ENCODE measurements at regions not wholly inside any gene's neighbourhood (a gene's known extent, or its start where the extent isn't known, plus 50 kb on each side); places are given as distances from the start of the nearest gene placed in this dataset.

GRCh38 chr5:166166071-166166470, 2125.4 kb upstream of the WWC1 start:
- TF ChIP-seq CTCF (IDR thresholded peaks at IDR 0.05; ENCODE audit: low read depth, low read length) = no peak
- Histone ChIP-seq H3K36me3 (no peaks in the 10 kb centered on the region), H3K27ac (no peak overlapping the region), H3K4me1 (ENCODE audit: low read depth) (no peaks in the 10 kb centered on the region), H3K4me3 (no peak overlapping the region), H3K27me3 (no peaks in the 10 kb centered on the region), H3K9me3 (ENCODE audit: low read depth) (no peaks in the 10 kb centered on the region)
- no peak for DNase-seq (ENCODE audit: low read depth in 1 of 2, low spot score in 1 of 2)

GRCh38 chr5:166172597-166172996, 2118.8 kb upstream of the WWC1 start:
- no peak for DNase-seq (ENCODE audit: low read depth in 1 of 2, low spot score in 1 of 2)
- Histone ChIP-seq H3K27me3 (no peaks in the 10 kb centered on the region), H3K9me3 (ENCODE audit: low read depth) (no peaks in the 10 kb centered on the region), H3K27ac (no peak overlapping the region), H3K4me1 (ENCODE audit: low read depth) (no peaks in the 10 kb centered on the region), H3K36me3 (no peaks in the 10 kb centered on the region), H3K4me3 (no peak overlapping the region)
- no peak for TF ChIP-seq CTCF (IDR thresholded peaks at IDR 0.05; ENCODE audit: low read depth, low read length)

- H3K27me3 ChIP-seq = no peaks in the 10 kb centered on the region
Observed at GRCh38 chr5:166178411-166179080, 2112.9 kb upstream of the WWC1 start.

GRCh38 chr5:166185185-166185584, 2106.3 kb upstream of the WWC1 start:
- Histone ChIP-seq H3K4me3 (no peak overlapping the region), H3K4me1 (ENCODE audit: low read depth) (no peaks in the 10 kb centered on the region), H3K36me3 (no peaks in the 10 kb centered on the region), H3K27ac (no peak overlapping the region), H3K27me3 (no peaks in the 10 kb centered on the region), H3K9me3 (ENCODE audit: low read depth) (no peaks in the 10 kb centered on the region)
- TF ChIP-seq CTCF (IDR thresholded peaks at IDR 0.05; ENCODE audit: low read depth, low read length) = no peak
- no peak for DNase-seq (ENCODE audit: low read depth in 1 of 2, low spot score in 1 of 2)

More at GRCh38 chr5:166178411-166179080, 2112.9 kb upstream of the WWC1 start:
- no peaks in the 10 kb centered on the region for H3K9me3 ChIP-seq (ENCODE audit: low read depth)
- H3K4me1 ChIP-seq (ENCODE audit: low read depth) = no peaks in the 10 kb centered on the region
- no peaks in the 10 kb centered on the region for H3K36me3 ChIP-seq
- TF ChIP-seq CTCF (IDR thresholded peaks at IDR 0.05; ENCODE audit: low read depth, low read length) = no peak
- H3K27ac ChIP-seq = no peak overlapping the region
- no peak overlapping the region for H3K4me3 ChIP-seq
- DNase-seq (ENCODE audit: low read depth in 1 of 2, low spot score in 1 of 2) = peak in 1 of 2 donors; percentile 0

GRCh38 chr5:166188501-166189325, 2102.7 kb upstream of the WWC1 start:
- no peak for TF ChIP-seq CTCF (IDR thresholded peaks at IDR 0.05; ENCODE audit: low read depth, low read length)
- H3K36me3 ChIP-seq = no peaks in the 10 kb centered on the region
- H3K27ac ChIP-seq = no peak overlapping the region
- no peak overlapping the region for H3K4me3 ChIP-seq
- H3K4me1 ChIP-seq (ENCODE audit: low read depth) = no peaks in the 10 kb centered on the region
- no peak for DNase-seq (ENCODE audit: low read depth in 1 of 2, low spot score in 1 of 2)
- no peaks in the 10 kb centered on the region for H3K9me3 ChIP-seq (ENCODE audit: low read depth)
- H3K27me3 ChIP-seq = no peaks in the 10 kb centered on the region

Data from cardiac muscle cell (in vitro differentiated cells and primary cell).